ENCODE measurements at regions not wholly inside any gene's neighbourhood (a gene's known extent, or its start where the extent isn't known, plus 50 kb on each side); places are given as distances from the start of the nearest gene placed in this dataset.
"Not testable (repeated sequence)": the region's sequence is repeated elsewhere in the genome, so short reads cannot be mapped to it uniquely, and the experiment has no call there.

DNA sequence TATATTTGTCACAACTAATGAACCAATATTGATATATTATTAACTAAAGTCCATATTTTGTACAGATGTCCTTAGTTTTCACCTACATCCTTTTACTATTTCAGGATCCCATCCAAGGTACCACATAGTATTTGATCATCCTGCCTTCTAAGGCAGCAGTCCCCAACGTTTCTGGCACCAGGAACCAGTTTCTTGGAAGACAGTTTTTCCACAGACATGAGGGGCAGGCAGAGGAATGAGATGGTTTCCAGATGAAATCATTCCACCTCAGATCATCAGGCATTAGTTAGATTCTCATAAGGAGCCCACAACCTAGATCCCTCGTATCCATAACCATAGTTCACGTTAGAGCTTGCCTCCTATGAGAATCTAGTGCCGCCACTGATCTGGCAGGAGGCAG, 82.8 kb upstream of the BCL2L14 start:
- TF ChIP-seq POLR2A (IDR thresholded peaks at IDR 0.05) = no peak
- TF ChIP-seq, protein P1, sequence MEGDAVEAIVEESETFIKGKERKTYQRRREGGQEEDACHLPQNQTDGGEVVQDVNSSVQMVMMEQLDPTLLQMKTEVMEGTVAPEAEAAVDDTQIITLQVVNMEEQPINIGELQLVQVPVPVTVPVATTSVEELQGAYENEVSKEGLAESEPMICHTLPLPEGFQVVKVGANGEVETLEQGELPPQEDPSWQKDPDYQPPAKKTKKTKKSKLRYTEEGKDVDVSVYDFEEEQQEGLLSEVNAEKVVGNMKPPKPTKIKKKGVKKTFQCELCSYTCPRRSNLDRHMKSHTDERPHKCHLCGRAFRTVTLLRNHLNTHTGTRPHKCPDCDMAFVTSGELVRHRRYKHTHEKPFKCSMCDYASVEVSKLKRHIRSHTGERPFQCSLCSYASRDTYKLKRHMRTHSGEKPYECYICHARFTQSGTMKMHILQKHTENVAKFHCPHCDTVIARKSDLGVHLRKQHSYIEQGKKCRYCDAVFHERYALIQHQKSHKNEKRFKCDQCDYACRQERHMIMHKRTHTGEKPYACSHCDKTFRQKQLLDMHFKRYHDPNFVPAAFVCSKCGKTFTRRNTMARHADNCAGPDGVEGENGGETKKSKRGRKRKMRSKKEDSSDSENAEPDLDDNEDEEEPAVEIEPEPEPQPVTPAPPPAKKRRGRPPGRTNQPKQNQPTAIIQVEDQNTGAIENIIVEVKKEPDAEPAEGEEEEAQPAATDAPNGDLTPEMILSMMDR (IDR thresholded peaks at IDR 0.05) = no peak
- TF ChIP-seq POLR2AphosphoS5 (IDR thresholded peaks at IDR 0.05) = no peak
- Histone ChIP-seq H3K9me3 (no peaks in the 10 kb centered on the region), H3K4me1 (no peaks in the 10 kb centered on the region), H3K27me3 (no peaks in the 10 kb centered on the region), H3K36me3 (no peaks in the 10 kb centered on the region), H3K4me3 (no peak overlapping the region), H3K27ac (no peak overlapping the region)
- DNase-seq (ENCODE audit: low spot score in 2 of 2) = no peak
- intact Hi-C loops (cut with DNase I; ENCODE audit: low total_unique reads) = no loop called here

DNA sequence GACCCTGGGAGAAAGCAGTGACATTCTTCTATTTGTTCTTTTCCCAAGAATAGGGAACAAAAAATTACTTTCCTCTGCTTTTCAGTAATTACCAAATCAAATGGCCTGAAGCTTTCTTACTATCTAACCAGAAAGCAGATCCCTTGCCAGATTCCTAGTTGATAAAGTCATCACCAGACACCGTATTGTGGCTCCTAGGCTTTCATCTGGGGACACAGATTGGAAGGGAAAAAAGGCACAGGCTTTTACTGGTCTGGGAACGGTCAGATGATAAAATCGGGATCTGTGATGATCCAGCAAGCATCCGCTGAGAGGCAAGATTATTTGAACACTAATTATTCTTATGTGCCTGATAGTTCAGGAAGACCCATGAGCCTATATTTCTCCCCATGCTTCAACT, 79.1 kb upstream of the BCL2L14 start:
- intact Hi-C loops (cut with DNase I; ENCODE audit: low total_unique reads) = no loop called here
- H3K4me3 ChIP-seq = no peak overlapping the region
- DNase-seq (ENCODE audit: low spot score in 2 of 2) = no peak
- H3K36me3 ChIP-seq = no peaks in the 10 kb centered on the region
- no peak for TF ChIP-seq POLR2A (IDR thresholded peaks at IDR 0.05)
- TF ChIP-seq, protein P1 (IDR thresholded peaks at IDR 0.05) = no peak
- TF ChIP-seq POLR2AphosphoS5 (IDR thresholded peaks at IDR 0.05) = no peak
- no peak overlapping the region for H3K27ac ChIP-seq
- H3K4me1 ChIP-seq = no peaks in the 10 kb centered on the region
- H3K27me3 ChIP-seq = no peaks in the 10 kb centered on the region
- H3K9me3 ChIP-seq = no peaks in the 10 kb centered on the region

DNA sequence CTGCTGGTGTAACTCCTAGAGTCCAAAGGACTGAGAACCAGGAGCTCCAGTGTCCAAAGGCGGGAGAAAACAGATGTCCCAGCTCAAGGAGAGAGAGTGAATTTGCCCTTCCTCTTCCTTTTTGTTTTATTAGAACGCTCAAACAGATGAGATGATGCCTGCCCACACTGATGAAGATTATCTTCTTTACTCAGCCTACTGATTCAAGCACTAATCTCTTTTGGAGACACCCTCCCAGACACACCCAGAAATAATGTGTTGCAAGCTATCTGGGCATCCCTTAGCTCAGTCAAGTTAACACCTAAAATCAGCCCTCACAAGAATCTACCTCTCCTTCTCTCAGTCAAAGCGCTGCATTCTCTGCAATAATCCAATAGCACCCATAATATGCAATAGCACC, 78.2 kb upstream of the BCL2L14 start:
- Histone ChIP-seq H3K4me1 (no peaks in the 10 kb centered on the region), H3K27me3 (no peaks in the 10 kb centered on the region), H3K9me3 (no peaks in the 10 kb centered on the region), H3K27ac (no peak overlapping the region), H3K4me3 (no peak overlapping the region), H3K36me3 (no peaks in the 10 kb centered on the region)
- intact Hi-C loops (cut with DNase I; ENCODE audit: low total_unique reads) = no loop called here
- TF ChIP-seq POLR2AphosphoS5 (IDR thresholded peaks at IDR 0.05) (no peak), POLR2A (IDR thresholded peaks at IDR 0.05) (no peak)
- TF ChIP-seq, protein P1 (IDR thresholded peaks at IDR 0.05) = no peak
- no peak for DNase-seq (ENCODE audit: low spot score in 2 of 2)

GRCh38 chr12:11998307-11998943, 72.3 kb upstream of the BCL2L14 start:
- H3K36me3 ChIP-seq; intact Hi-C loops (cut with DNase I; ENCODE audit: low total_unique reads); H3K4me1 ChIP-seq; H3K4me3 ChIP-seq; H3K27me3 ChIP-seq; H3K9me3 ChIP-seq: not testable (repeated sequence)
- peak overlapping the region in 1 of 2 donors; percentile 10 for H3K27ac ChIP-seq
- peak in 1 of 2 donors; percentile 47 for DNase-seq (ENCODE audit: low spot score in 2 of 2)

GRCh38 chr12:11998944-11999315, 71.8 kb upstream of the BCL2L14 start:
- H3K36me3 ChIP-seq = no peaks in the 10 kb centered on the region
- TF ChIP-seq POLR2A (IDR thresholded peaks at IDR 0.05) = no peak
- TF ChIP-seq POLR2AphosphoS5 (IDR thresholded peaks at IDR 0.05) = no peak
- TF ChIP-seq, protein P1 (IDR thresholded peaks at IDR 0.05) = no peak
- no peaks in the 10 kb centered on the region for H3K4me1 ChIP-seq
- H3K4me3 ChIP-seq = no peak overlapping the region
- H3K27ac ChIP-seq = peak overlapping the region in 1 of 2 donors; percentile 10
- no peak for DNase-seq (ENCODE audit: low spot score in 2 of 2)
- intact Hi-C loops (cut with DNase I; ENCODE audit: low total_unique reads) = no loop called here
- no peaks in the 10 kb centered on the region for H3K27me3 ChIP-seq
- H3K9me3 ChIP-seq = no peaks in the 10 kb centered on the region

GRCh38 chr12:12003609-12004008, 67.1 kb upstream of the BCL2L14 start:
- no peak for DNase-seq (ENCODE audit: low spot score in 2 of 2)
- no peak overlapping the region for H3K27ac ChIP-seq
- no peak overlapping the region for H3K4me3 ChIP-seq
- no peaks in the 10 kb centered on the region for H3K27me3 ChIP-seq
- intact Hi-C loops (cut with DNase I; ENCODE audit: low total_unique reads) = no loop called here
- H3K36me3 ChIP-seq = no peaks in the 10 kb centered on the region
- no peaks in the 10 kb centered on the region for H3K9me3 ChIP-seq
- H3K4me1 ChIP-seq = no peaks in the 10 kb centered on the region
- TF ChIP-seq, protein P1 (IDR thresholded peaks at IDR 0.05) = no peak
- TF ChIP-seq POLR2AphosphoS5 (IDR thresholded peaks at IDR 0.05) (no peak), POLR2A (IDR thresholded peaks at IDR 0.05) (no peak)
